ENCODE measurements at regions not wholly inside any gene's neighbourhood (a gene's known extent, or its start where the extent isn't known, plus 50 kb on each side); places are given as distances from the start of the nearest gene placed in this dataset.

- no peak for DNase-seq (ENCODE audit: low read depth, low spot score)
- no peaks in the 10 kb centered on the region for H3K36me3 ChIP-seq (ENCODE audit: control insufficient read depth in 2 of 2, extremely low read depth in 1 of 2, insufficient read depth in 2 of 2, low read length in 2 of 2)
- FAIRE-seq: peak; percentile 69
- no peaks in the 10 kb centered on the region for H3K27me3 ChIP-seq (ENCODE audit: control insufficient read depth, extremely low read depth, insufficient read depth, low read length)
- peaks cover 18% of the 10 kb centered on the region for H3K4me1 ChIP-seq (ENCODE audit: control insufficient read depth, extremely low read depth, insufficient read depth, low read length)
- no peaks in the 10 kb centered on the region for H3K9me3 ChIP-seq (ENCODE audit: control insufficient read depth, low read depth, low read length)
- H2AFZ ChIP-seq (ENCODE audit: control insufficient read depth, low read length): no peak overlapping the region
- TF ChIP-seq CTCF (optimal IDR thresholded peaks at IDR 0.05 in 1 of 3, IDR thresholded peaks at IDR 0.05 in 1 of 3, conservative IDR thresholded peaks at IDR 0.05 in 1 of 3; ENCODE audit: extremely low read depth in 1 of 3, insufficient read depth in 2 of 3, low read length in 3 of 3): no peak
- no peak for TF ChIP-seq EZH2 (IDR thresholded peaks at IDR 0.05; ENCODE audit: low read length)
- no peak overlapping the region for H3K4me3 ChIP-seq (ENCODE audit: control insufficient read depth in 2 of 3, extremely low read depth in 1 of 3, insufficient read depth in 2 of 3, low read depth in 1 of 3, low read length in 3 of 3)
- H4K20me1 ChIP-seq (ENCODE audit: control insufficient read depth, extremely low read depth, insufficient read depth, low read length): no peaks in the 10 kb centered on the region
- no peaks in the 10 kb centered on the region for H3K9me1 ChIP-seq (ENCODE audit: control insufficient read depth, extremely low read depth, insufficient read depth, low read length)
- dilution Hi-C loops (cut with MboI; ENCODE audit: extremely low pct_ligation_motif_present, low sequenced_read_pairs): no loop called here
- no peak overlapping the region for H3K4me2 ChIP-seq (ENCODE audit: control insufficient read depth, extremely low read depth, insufficient read depth, low read depth, low read length)
- no peaks in the 10 kb centered on the region for H3K79me2 ChIP-seq (ENCODE audit: control insufficient read depth, insufficient read depth, low read length)
- no peak overlapping the region for H3K27ac ChIP-seq (ENCODE audit: control insufficient read depth, insufficient read depth, low read length)
- no peak overlapping the region for H3K9ac ChIP-seq (ENCODE audit: control insufficient read depth, extremely low read depth, insufficient read depth, low read length)
These were observed 76.2 kb upstream of the COL5A2 start for GRCh38 chr2:189255711-189256110.

GRCh38 chr2:189258616-189259365 lies 79.2 kb upstream of the COL5A2 start:
- H3K4me1 ChIP-seq (ENCODE audit: control insufficient read depth, extremely low read depth, insufficient read depth, low read length): peaks cover 12% of the 10 kb centered on the region
- dilution Hi-C loops (cut with MboI; ENCODE audit: extremely low pct_ligation_motif_present, low sequenced_read_pairs): no loop called here

More at GRCh38 chr2:189258616-189259365, 79.2 kb upstream of the COL5A2 start:
- TF ChIP-seq CTCF (optimal IDR thresholded peaks at IDR 0.05 in 1 of 3, IDR thresholded peaks at IDR 0.05 in 1 of 3, conservative IDR thresholded peaks at IDR 0.05 in 1 of 3; ENCODE audit: extremely low read depth in 1 of 3, insufficient read depth in 2 of 3, low read length in 3 of 3): no peak
- TF ChIP-seq EZH2 (IDR thresholded peaks at IDR 0.05; ENCODE audit: low read length): no peak
- Histone ChIP-seq H3K36me3 (ENCODE audit: control insufficient read depth in 2 of 2, extremely low read depth in 1 of 2, insufficient read depth in 2 of 2, low read length in 2 of 2) (no peaks in the 10 kb centered on the region), H3K4me2 (ENCODE audit: control insufficient read depth, extremely low read depth, insufficient read depth, low read depth, low read length) (no peak overlapping the region), H3K27ac (ENCODE audit: control insufficient read depth, insufficient read depth, low read length) (no peak overlapping the region), H3K4me3 (ENCODE audit: control insufficient read depth in 2 of 3, extremely low read depth in 1 of 3, insufficient read depth in 2 of 3, low read depth in 1 of 3, low read length in 3 of 3) (no peak overlapping the region), H2AFZ (ENCODE audit: control insufficient read depth, low read length) (no peak overlapping the region), H3K9me1 (ENCODE audit: control insufficient read depth, extremely low read depth, insufficient read depth, low read length) (no peaks in the 10 kb centered on the region), H3K9ac (ENCODE audit: control insufficient read depth, extremely low read depth, insufficient read depth, low read length) (no peak overlapping the region), H3K27me3 (ENCODE audit: control insufficient read depth, extremely low read depth, insufficient read depth, low read length) (no peaks in the 10 kb centered on the region), H4K20me1 (ENCODE audit: control insufficient read depth, extremely low read depth, insufficient read depth, low read length) (no peaks in the 10 kb centered on the region), H3K9me3 (ENCODE audit: control insufficient read depth, low read depth, low read length) (no peaks in the 10 kb centered on the region), H3K79me2 (ENCODE audit: control insufficient read depth, insufficient read depth, low read length) (no peaks in the 10 kb centered on the region)
- DNase-seq (ENCODE audit: low read depth, low spot score) (no peak), FAIRE-seq (no peak)

Measured in keratinocyte (primary cell).